ENCODE measurements at regions not wholly inside any gene's neighbourhood (a gene's known extent, or its start where the extent isn't known, plus 50 kb on each side); places are given as distances from the start of the nearest gene placed in this dataset.

GRCh38 chr3:197428952-197429351, 126.8 kb downstream of the BDH1 start:
- Histone ChIP-seq H3K9ac (ENCODE audit: low read depth, low read length, poor library complexity, severe bottlenecking) (no peak overlapping the region), H3K27me3 (ENCODE audit: insufficient read depth, low read length, poor library complexity, severe bottlenecking) (no peaks in the 10 kb centered on the region), H3F3A (ENCODE audit: low read depth) (no peaks in the 10 kb centered on the region), H3K9me2 (replicated peaks; ENCODE audit: low read depth, low read length) (no peaks in the 10 kb centered on the region), H3K4me2 (ENCODE audit: low read depth, low read length, poor library complexity, severe bottlenecking) (peak overlapping the region; percentile 57), H3K9me3 (ENCODE audit: insufficient read depth, low read depth, low read length) (no peaks in the 10 kb centered on the region), H3K4me1 (ENCODE audit: insufficient read depth, low read length, poor library complexity, severe bottlenecking) (peaks cover 22% of the 10 kb centered on the region), H3K4me3 (ENCODE audit: low read length, poor library complexity, severe bottlenecking) (no peak overlapping the region), H2AFZ (ENCODE audit: low read length) (peak overlapping the region; percentile 74; the same call in 1 of the 2 replicates), H3K79me2 (ENCODE audit: insufficient read depth, low read length) (no peaks in the 10 kb centered on the region), H4K20me1 (ENCODE audit: insufficient read depth, low read length, poor library complexity, severe bottlenecking) (no peaks in the 10 kb centered on the region), H3K36me3 (ENCODE audit: insufficient read depth, low read length) (no peaks in the 10 kb centered on the region)
- no peak for TF ChIP-seq EZH2phosphoT487 (IDR thresholded peaks at IDR 0.05; ENCODE audit: borderline replicate concordance)
- TF ChIP-seq, protein P1, sequence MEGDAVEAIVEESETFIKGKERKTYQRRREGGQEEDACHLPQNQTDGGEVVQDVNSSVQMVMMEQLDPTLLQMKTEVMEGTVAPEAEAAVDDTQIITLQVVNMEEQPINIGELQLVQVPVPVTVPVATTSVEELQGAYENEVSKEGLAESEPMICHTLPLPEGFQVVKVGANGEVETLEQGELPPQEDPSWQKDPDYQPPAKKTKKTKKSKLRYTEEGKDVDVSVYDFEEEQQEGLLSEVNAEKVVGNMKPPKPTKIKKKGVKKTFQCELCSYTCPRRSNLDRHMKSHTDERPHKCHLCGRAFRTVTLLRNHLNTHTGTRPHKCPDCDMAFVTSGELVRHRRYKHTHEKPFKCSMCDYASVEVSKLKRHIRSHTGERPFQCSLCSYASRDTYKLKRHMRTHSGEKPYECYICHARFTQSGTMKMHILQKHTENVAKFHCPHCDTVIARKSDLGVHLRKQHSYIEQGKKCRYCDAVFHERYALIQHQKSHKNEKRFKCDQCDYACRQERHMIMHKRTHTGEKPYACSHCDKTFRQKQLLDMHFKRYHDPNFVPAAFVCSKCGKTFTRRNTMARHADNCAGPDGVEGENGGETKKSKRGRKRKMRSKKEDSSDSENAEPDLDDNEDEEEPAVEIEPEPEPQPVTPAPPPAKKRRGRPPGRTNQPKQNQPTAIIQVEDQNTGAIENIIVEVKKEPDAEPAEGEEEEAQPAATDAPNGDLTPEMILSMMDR (conservative IDR thresholded peaks at IDR 0.05; ENCODE audit: low read length): no peak

- no peaks in the 10 kb centered on the region for H3K9me2 ChIP-seq (replicated peaks; ENCODE audit: low read depth, low read length)
- no peak for TF ChIP-seq EZH2phosphoT487 (IDR thresholded peaks at IDR 0.05; ENCODE audit: borderline replicate concordance)
- TF ChIP-seq, protein P1 (conservative IDR thresholded peaks at IDR 0.05; ENCODE audit: low read length): no peak
- H3K4me3 ChIP-seq (ENCODE audit: low read length, poor library complexity, severe bottlenecking): peak overlapping the region; percentile 48
- H3K9me3 ChIP-seq (ENCODE audit: insufficient read depth, low read depth, low read length): no peaks in the 10 kb centered on the region
- no peaks in the 10 kb centered on the region for H4K20me1 ChIP-seq (ENCODE audit: insufficient read depth, low read length, poor library complexity, severe bottlenecking)
- H3K4me2 ChIP-seq (ENCODE audit: low read depth, low read length, poor library complexity, severe bottlenecking): peak overlapping the region; percentile 57
- no peak overlapping the region for H3K9ac ChIP-seq (ENCODE audit: low read depth, low read length, poor library complexity, severe bottlenecking)
- no peaks in the 10 kb centered on the region for H3K27me3 ChIP-seq (ENCODE audit: insufficient read depth, low read length, poor library complexity, severe bottlenecking)
- peak overlapping the region; percentile 74 for H2AFZ ChIP-seq (ENCODE audit: low read length)
- H3K4me1 ChIP-seq (ENCODE audit: insufficient read depth, low read length, poor library complexity, severe bottlenecking): peaks cover 22% of the 10 kb centered on the region
- H3F3A ChIP-seq (ENCODE audit: low read depth): no peaks in the 10 kb centered on the region
- H3K79me2 ChIP-seq (ENCODE audit: insufficient read depth, low read length): no peaks in the 10 kb centered on the region
- no peaks in the 10 kb centered on the region for H3K36me3 ChIP-seq (ENCODE audit: insufficient read depth, low read length)
These were observed 127.5 kb downstream of the BDH1 start for GRCh38 chr3:197428117-197428801.

GRCh38 chr3:197427021-197427420, 128.6 kb upstream of the DLG1 start:
- no peak overlapping the region for H3K4me2 ChIP-seq (ENCODE audit: low read depth, low read length, poor library complexity, severe bottlenecking)
- no peaks in the 10 kb centered on the region for H3K9me2 ChIP-seq (replicated peaks; ENCODE audit: low read depth, low read length)
- H3K79me2 ChIP-seq (ENCODE audit: insufficient read depth, low read length): no peaks in the 10 kb centered on the region
- peaks cover 22% of the 10 kb centered on the region for H3K4me1 ChIP-seq (ENCODE audit: insufficient read depth, low read length, poor library complexity, severe bottlenecking)
- H3F3A ChIP-seq (ENCODE audit: low read depth): no peaks in the 10 kb centered on the region
- H3K4me3 ChIP-seq (ENCODE audit: low read length, poor library complexity, severe bottlenecking): no peak overlapping the region
- H3K9ac ChIP-seq (ENCODE audit: low read depth, low read length, poor library complexity, severe bottlenecking): no peak overlapping the region
- H4K20me1 ChIP-seq (ENCODE audit: insufficient read depth, low read length, poor library complexity, severe bottlenecking): no peaks in the 10 kb centered on the region
- TF ChIP-seq, protein P1 (conservative IDR thresholded peaks at IDR 0.05; ENCODE audit: low read length): no peak
- TF ChIP-seq EZH2phosphoT487 (IDR thresholded peaks at IDR 0.05; ENCODE audit: borderline replicate concordance): no peak
- no peaks in the 10 kb centered on the region for H3K9me3 ChIP-seq (ENCODE audit: insufficient read depth, low read depth, low read length)
- no peaks in the 10 kb centered on the region for H3K27me3 ChIP-seq (ENCODE audit: insufficient read depth, low read length, poor library complexity, severe bottlenecking)
- no peaks in the 10 kb centered on the region for H3K36me3 ChIP-seq (ENCODE audit: insufficient read depth, low read length)
- H2AFZ ChIP-seq (ENCODE audit: low read length): no peak overlapping the region

Data from Loucy (cell line).